PC-3 (cell line): ENCODE measurements at regions not wholly inside any gene's neighbourhood (a gene's known extent, or its start where the extent isn't known, plus 50 kb on each side); places are given as distances from the start of the nearest gene placed in this dataset.
A peak's percentile ranks its signal among the peaks of the same experiment; 100 is the strongest.

ENCODE experiments used
- ATAC-seq: fragments of 200-7000 bp; cut with Tn5 transposase; 2 replicates; pipeline ENCODE4 v1.9.1; 2020; ENCODE audit warnings: mild to moderate bottlenecking, moderate library complexity
- BruUV-seq: library from RNA; stranded (reverse); fragments of 400-500 nt; replicated peaks from 2 replicates; lab custom pipeline; 2021; lab: Mats Ljungman, UMichigan
- CTCF ChIA-PET: fragments of 300-600 bp; sonication (Branson Sonifier 250); formaldehyde crosslinking; loops from one replicate; lab custom pipeline; 2022; ENCODE audit warnings: antibody characterized with exemption; lab: Charles Lee
- POLR2A ChIA-PET: fragments of 300-600 bp; sonication (Branson Sonifier 250); formaldehyde crosslinking; loops from one replicate; lab custom pipeline; 2022; ENCODE audit warnings: antibody characterized with exemption; ENCODE audit not compliant: unreplicated experiment; lab: Charles Lee
- DNase-seq: peaks from one replicate; pipeline ENCODE4 v3.0.0-alpha.2; 2015
- H2AFZ ChIP-seq: fragments of 300-600 bp; sonication (generic); 2 replicates; pipeline ENCODE4 v1.6.0; 2016; ENCODE audit warnings: antibody characterized with exemption, low read length
- H3F3A ChIP-seq: fragments of 300-600 bp; sonication (generic); one replicate; pipeline ENCODE4 v1.6.0; 2017; ENCODE audit warnings: antibody characterized with exemption, low read length, control low read depth, mild to moderate bottlenecking; ENCODE audit not compliant: unreplicated experiment
- H3K27ac ChIP-seq: fragments of 300-600 bp; sonication (generic); 2 replicates; pipeline ENCODE4 v1.5.1; 2016; ENCODE audit warnings: mild to moderate bottlenecking, low read length
- H3K27me3 ChIP-seq: fragments of 300-600 bp; sonication (generic); 2 replicates; pipeline ENCODE4 v1.6.1; 2016; ENCODE audit warnings: low read length, mixed read lengths
- H3K36me3 ChIP-seq: fragments of 300-600 bp; sonication (generic); 2 replicates; pipeline ENCODE4 v1.6.1; 2016; ENCODE audit warnings: low read depth, mixed run types, low read length, mixed read lengths
- H3K4me1 ChIP-seq: fragments of 300-600 bp; sonication (generic); 2 replicates; pipeline ENCODE4 v1.5.1; 2016; ENCODE audit warnings: low read length; ENCODE audit not compliant: insufficient read depth
- H3K4me2 ChIP-seq: fragments of 300-600 bp; sonication (generic); 2 replicates; pipeline ENCODE4 v1.6.0; 2016; ENCODE audit warnings: low read length
- H3K4me3 ChIP-seq: fragments of 300-600 bp; sonication (generic); 2 replicates; pipeline ENCODE4 v1.5.1; 2016; ENCODE audit warnings: mild to moderate bottlenecking, low read length, mixed read lengths
- H3K79me2 ChIP-seq: fragments of 300-600 bp; sonication (generic); 2 replicates; pipeline ENCODE4 v1.6.1; 2017; ENCODE audit warnings: low read length, mixed read lengths
- H3K9ac ChIP-seq: fragments of 300-600 bp; sonication (generic); 2 replicates; pipeline ENCODE4 v1.6.0; 2016; ENCODE audit warnings: mild to moderate bottlenecking, low read length
- H3K9me2 ChIP-seq: fragments of 300-600 bp; sonication (generic); replicated peaks from 2 replicates; pipeline ENCODE4 v1.6.1; 2016; ENCODE audit warnings: mixed run types, low read length, mixed read lengths
- H3K9me3 ChIP-seq: fragments of 300-600 bp; sonication (generic); 2 replicates; pipeline ENCODE4 v1.6.1; 2016; ENCODE audit warnings: low read length, mixed read lengths
- H4K20me1 ChIP-seq: fragments of 300-600 bp; sonication (generic); 2 replicates; pipeline ENCODE4 v1.6.1; 2016; ENCODE audit warnings: low read length, mixed read lengths
- EZH2 ChIP-seq: fragments of 300-600 bp; sonication (generic); IDR thresholded peaks from one replicate; pipeline ENCODE4 v1.6.1; 2017; ENCODE audit warnings: antibody characterized with exemption, mild to moderate bottlenecking, low read length; ENCODE audit not compliant: unreplicated experiment
- EZH2phosphoT487 ChIP-seq: fragments of 300-600 bp; sonication (generic); IDR thresholded peaks from 2 replicates; pipeline ENCODE4 v1.6.1; 2018; ENCODE audit warnings: mild to moderate bottlenecking, antibody characterized with exemption, low read length, borderline replicate concordance
- intact Hi-C: fragments of 100-400 bp; cut with micrococcal nuclease; formaldehyde crosslinking; loops from 2 replicates; pipeline ENCODE4 v1.9.0; 2023
- TF ChIP-seq, protein P1 (sequence below): fragments of 300-600 bp; sonication (generic); conservative IDR thresholded peaks from 2 replicates; pipeline ENCODE4 v1.5.1; 2017; ENCODE audit warnings: antibody characterized with exemption, low read depth, mild to moderate bottlenecking, low read length

DNA sequence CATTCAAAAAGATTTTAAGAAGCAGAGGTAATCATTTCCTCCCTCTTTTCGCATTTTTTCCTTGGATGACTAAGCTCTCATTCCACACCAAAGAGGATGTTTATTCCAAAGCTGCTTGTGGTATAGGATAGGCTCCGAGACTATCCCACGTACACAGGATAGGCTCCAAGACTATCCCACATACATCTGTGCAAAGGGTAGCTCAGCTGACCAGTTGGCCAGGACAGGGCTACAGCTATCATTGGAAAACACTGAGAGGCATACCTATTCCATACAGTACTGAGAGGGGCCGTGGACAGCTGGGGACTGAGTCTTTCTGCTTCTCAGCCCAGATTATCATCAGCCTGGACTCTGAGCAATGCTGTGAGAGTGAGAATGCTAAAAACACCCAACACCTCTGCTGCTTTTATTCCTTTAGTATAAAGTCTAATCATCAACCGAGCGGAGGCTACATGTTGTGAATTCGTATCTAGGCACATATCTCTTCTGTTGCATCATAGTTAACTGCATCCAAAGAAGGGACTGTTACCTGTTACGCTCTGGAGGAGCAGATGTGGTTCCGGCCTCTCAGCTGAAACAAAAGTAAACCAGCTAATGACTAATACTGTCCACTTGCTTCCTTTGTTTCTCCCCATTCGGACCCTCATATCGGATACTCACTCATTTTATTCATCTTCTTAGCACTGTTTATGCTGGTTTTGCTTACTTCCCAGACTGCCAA is 141.0 kb downstream of the TNFSF18 start:
- Histone ChIP-seq H3K4me1 (peaks cover 47% of the 10 kb centered on the region), H3K79me2 (no peaks in the 10 kb centered on the region), H3K9me3 (peaks cover 18% of the 10 kb centered on the region), H4K20me1 (no peaks in the 10 kb centered on the region), H3K27me3 (no peaks in the 10 kb centered on the region), H3F3A (peaks cover 17% of the 10 kb centered on the region), H3K36me3 (peaks cover 18% of the 10 kb centered on the region), H3K4me2 (peak overlapping the region; percentile 42), H2AFZ (peak overlapping the region; percentile 21), H3K9ac (0 out of 2 replicates have a peak overlapping the region, but pooled peaks have one; percentile 2), H3K4me3 (no peak overlapping the region), H3K27ac (peak overlapping the region; percentile 60), H3K9me2 (no peaks in the 10 kb centered on the region)
- ATAC-seq (peak; percentile 92), DNase-seq (peak; percentile 98)
- ChIA-PET CTCF (interaction anchor here (0.6 to 1.0 kb wide), 4 partner anchors 18 to 84 kb away, joined by 3 to 5 read pairs (median 4); no protein-coding TSS in a partner anchor), POLR2A (interaction anchor here (0.5 to 0.8 kb wide), 3 partner anchors 8 to 57 kb away, joined by 3 to 6 read pairs (median 5); no protein-coding TSS in a partner anchor)
- TF ChIP-seq EZH2 (no peak), EZH2phosphoT487 (no peak)
- TF ChIP-seq, protein P1, sequence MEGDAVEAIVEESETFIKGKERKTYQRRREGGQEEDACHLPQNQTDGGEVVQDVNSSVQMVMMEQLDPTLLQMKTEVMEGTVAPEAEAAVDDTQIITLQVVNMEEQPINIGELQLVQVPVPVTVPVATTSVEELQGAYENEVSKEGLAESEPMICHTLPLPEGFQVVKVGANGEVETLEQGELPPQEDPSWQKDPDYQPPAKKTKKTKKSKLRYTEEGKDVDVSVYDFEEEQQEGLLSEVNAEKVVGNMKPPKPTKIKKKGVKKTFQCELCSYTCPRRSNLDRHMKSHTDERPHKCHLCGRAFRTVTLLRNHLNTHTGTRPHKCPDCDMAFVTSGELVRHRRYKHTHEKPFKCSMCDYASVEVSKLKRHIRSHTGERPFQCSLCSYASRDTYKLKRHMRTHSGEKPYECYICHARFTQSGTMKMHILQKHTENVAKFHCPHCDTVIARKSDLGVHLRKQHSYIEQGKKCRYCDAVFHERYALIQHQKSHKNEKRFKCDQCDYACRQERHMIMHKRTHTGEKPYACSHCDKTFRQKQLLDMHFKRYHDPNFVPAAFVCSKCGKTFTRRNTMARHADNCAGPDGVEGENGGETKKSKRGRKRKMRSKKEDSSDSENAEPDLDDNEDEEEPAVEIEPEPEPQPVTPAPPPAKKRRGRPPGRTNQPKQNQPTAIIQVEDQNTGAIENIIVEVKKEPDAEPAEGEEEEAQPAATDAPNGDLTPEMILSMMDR: no peak
- intact Hi-C loops: loop anchor here (2.0 kb wide), 2 partner anchors 25 to 83 kb away; no protein-coding TSS in a partner anchor
- BruUV-seq: TSS peak; percentile 88

DNA sequence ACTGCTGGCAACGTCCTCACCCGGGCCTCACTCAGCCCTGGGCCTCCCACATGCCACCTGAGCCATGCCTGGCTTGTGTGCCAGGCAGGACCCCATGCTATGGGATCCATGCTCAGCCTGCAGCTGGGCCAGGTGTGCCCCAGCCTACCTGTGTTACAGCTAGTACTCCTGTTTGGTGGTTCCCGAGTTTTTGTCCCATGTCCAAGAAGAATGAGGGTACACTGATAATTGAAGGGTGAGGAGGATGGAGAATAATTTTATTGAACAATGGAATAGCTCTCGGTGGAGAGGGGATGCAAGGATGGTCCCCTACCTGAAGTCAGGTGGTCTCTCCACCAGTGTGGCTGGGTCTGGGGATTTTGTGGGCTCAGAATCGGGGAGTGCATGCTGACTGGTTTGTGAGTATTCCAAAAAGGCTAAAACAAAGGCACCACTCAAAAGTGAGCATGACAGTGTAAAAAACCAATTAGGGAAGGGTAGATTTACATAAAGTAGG is 137.9 kb downstream of the TNFSF18 start:
- Histone ChIP-seq H4K20me1 (no peaks in the 10 kb centered on the region), H3K4me1 (peaks cover 62% of the 10 kb centered on the region), H3K27ac (no peak overlapping the region), H3K9ac (no peak overlapping the region), H3K4me2 (no peak overlapping the region), H2AFZ (no peak overlapping the region), H3K9me2 (no peaks in the 10 kb centered on the region), H3K79me2 (no peaks in the 10 kb centered on the region), H3K4me3 (no peak overlapping the region; the same call in 1 of the 2 replicates), H3K9me3 (peaks cover 18% of the 10 kb centered on the region), H3K27me3 (no peaks in the 10 kb centered on the region), H3K36me3 (peaks cover 18% of the 10 kb centered on the region), H3F3A (peaks cover 31% of the 10 kb centered on the region)
- CTCF ChIA-PET: no interaction called here
- TF ChIP-seq EZH2phosphoT487: no peak
- TF ChIP-seq, protein P1: no peak
- no peak for TF ChIP-seq EZH2
- DNase-seq (no peak), ATAC-seq (no peak)
- BruUV-seq: no TSS peak
- POLR2A ChIA-PET: no interaction called here
- intact Hi-C loops: no loop called here
